CD8-positive, alpha-beta memory T cell (primary cell): ENCODE measurements at regions not wholly inside any gene's neighbourhood (a gene's known extent, or its start where the extent isn't known, plus 50 kb on each side); places are given as distances from the start of the nearest gene placed in this dataset.

Experiments
- CTCF ChIA-PET: fragments of 350-600 bp; sonication (Branson Sonifier 250); formaldehyde crosslinking; loops from one replicate; lab custom pipeline; 2021; ENCODE audit warnings: antibody characterized with exemption; lab: Charles Lee
- POLR2A ChIA-PET: fragments of 350-600 bp; sonication (Branson Sonifier 250); formaldehyde crosslinking; loops from one replicate; lab custom pipeline; 2021; ENCODE audit warnings: antibody characterized with exemption; lab: Charles Lee
- DNase-seq, 5 donors: peaks; one replicate each; pipeline versions ENCODE4 v3.0.0 to v3.0.0-alpha.2; 2020 to 2022; ENCODE audit warnings: mixed read lengths in 1 of 5
- H3K27ac ChIP-seq: one replicate; pipeline ENCODE4 v1.7.0; 2013; ENCODE audit warnings: low read depth, mild to moderate bottlenecking, low read length, moderate library complexity
- H3K27me3 ChIP-seq: 2 replicates; pipeline ENCODE4 v1.7.0; 2013; ENCODE audit warnings: low read length, mild to moderate bottlenecking; ENCODE audit not compliant: insufficient read depth, poor library complexity, severe bottlenecking
- H3K36me3 ChIP-seq: 2 replicates; pipeline ENCODE4 v1.7.0; 2013; ENCODE audit warnings: mild to moderate bottlenecking, low read length, moderate library complexity; ENCODE audit not compliant: insufficient read depth
- H3K4me1 ChIP-seq: 2 replicates; pipeline ENCODE4 v1.7.0; 2013; ENCODE audit warnings: mild to moderate bottlenecking, low read length, moderate library complexity; ENCODE audit not compliant: insufficient read depth
- H3K4me3 ChIP-seq: 2 replicates; pipeline ENCODE4 v1.7.0; 2013; ENCODE audit warnings: mild to moderate bottlenecking, low read length
- H3K9me3 ChIP-seq: 2 replicates; pipeline ENCODE4 v1.7.0; 2013; ENCODE audit warnings: mild to moderate bottlenecking, low read length
- H3K27ac Mint-ChIP-seq, 8 donors: one replicate each; pipeline ENCODE4 v1.8.0; 2020 to 2021; ENCODE audit warnings: mixed read lengths in 8 of 8, mild to moderate bottlenecking in 6 of 8, inconsistent platforms in 3 of 8, moderate library complexity in 3 of 8
- H3K27me3 Mint-ChIP-seq, 2 donors: one replicate each; pipeline ENCODE4 v1.8.0; 2020 to 2021; ENCODE audit warnings: mixed read lengths in 2 of 2, mild to moderate bottlenecking in 1 of 2, moderate library complexity in 1 of 2
- H3K36me3 Mint-ChIP-seq, 3 donors: one replicate each; pipeline ENCODE4 v1.8.0; 2020 to 2021; ENCODE audit warnings: mixed read lengths in 3 of 3, inconsistent platforms in 1 of 3, mild to moderate bottlenecking in 1 of 3
- H3K4me1 Mint-ChIP-seq, 3 donors: one replicate each; pipeline ENCODE4 v1.8.0; 2020 to 2021; ENCODE audit warnings: mixed read lengths in 3 of 3, inconsistent platforms in 1 of 3, mild to moderate bottlenecking in 1 of 3
- H3K4me3 Mint-ChIP-seq, 7 donors: one replicate each; pipeline ENCODE4 v1.8.0; 2020 to 2021; ENCODE audit warnings: mixed read lengths in 7 of 7, mild to moderate bottlenecking in 6 of 7, moderate library complexity in 4 of 7, inconsistent platforms in 2 of 7
- H3K9me3 Mint-ChIP-seq, 5 donors: one replicate each; pipeline ENCODE4 v1.8.0; 2020 to 2022; ENCODE audit warnings: mixed read lengths in 5 of 5, mild to moderate bottlenecking in 3 of 5, moderate library complexity in 2 of 5, inconsistent platforms in 1 of 5

DNA sequence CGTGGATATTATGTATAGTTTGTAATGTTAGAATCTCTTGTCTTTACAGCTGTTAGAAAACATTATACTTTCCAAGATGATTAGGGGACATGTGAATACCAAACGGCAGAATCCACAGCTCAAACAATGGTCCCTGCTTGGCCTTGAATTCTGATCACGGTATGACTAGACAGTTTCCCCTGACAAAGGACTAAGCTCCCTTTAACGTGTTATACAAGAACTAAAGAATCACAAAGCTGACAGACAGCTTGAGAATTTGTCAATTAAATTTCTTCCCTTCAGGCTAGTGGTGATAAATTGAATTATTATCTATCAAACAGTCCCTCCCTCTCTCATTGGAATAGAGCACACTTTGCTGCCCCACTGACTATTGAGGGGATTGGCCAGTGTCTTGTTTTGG is 359.2 kb upstream of the ID2 start:
- Histone ChIP-seq H3K36me3 (no peaks in the 10 kb centered on the region), H3K4me1 (no peaks in the 10 kb centered on the region), H3K27ac (no peak overlapping the region), H3K4me3 (no peak overlapping the region), H3K27me3 (no peaks in the 10 kb centered on the region), H3K9me3 (no peaks in the 10 kb centered on the region)
- POLR2A ChIA-PET: no interaction called here
- Mint-ChIP-seq H3K9me3 (no peaks in the 10 kb centered on the region), H3K27me3 (no peaks in the 10 kb centered on the region), H3K4me3 (no peak overlapping the region), H3K4me1 (peaks cover 27 to 40% (median 33%) of the 10 kb centered on the region in 3 donors), H3K36me3 (peaks cover 0 to 4% (median 0%) of the 10 kb centered on the region in 3 donors), H3K27ac (peak overlapping the region in 2 of 8 donors; percentile 44 to 74)
- no peak for DNase-seq
- CTCF ChIA-PET: no interaction called here

DNA sequence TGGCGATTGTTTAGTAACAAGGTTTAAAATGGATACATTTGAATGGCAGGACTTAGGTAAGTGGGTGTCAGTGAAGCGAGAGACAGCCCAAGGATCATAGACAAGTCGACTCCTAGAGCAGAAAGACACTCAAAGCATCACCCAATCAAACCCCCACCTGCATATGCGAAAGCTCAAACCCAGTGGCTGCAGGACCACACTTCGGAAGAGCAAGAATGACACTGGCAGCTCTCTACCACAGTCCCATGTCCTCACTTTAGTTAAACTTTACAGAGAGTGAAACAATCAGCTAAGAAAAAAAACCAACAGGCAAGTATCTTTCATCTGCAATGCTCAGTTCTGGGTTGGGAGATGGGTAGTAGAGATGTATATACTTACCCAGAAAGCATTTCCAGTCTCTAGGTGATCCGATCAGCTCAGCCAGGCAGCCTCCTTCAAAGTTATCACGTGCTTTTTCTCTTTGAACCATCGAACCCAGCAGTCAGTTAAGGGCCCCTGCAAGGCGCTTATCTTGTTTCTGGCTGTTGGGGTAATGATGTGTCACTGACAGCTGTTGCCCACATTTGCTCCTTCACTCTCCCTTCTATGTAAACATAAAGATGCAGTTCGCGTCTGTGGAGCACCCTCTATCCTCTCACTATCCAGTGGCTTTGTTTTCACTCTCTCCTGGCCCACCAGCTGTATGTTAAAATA is 357.5 kb upstream of the ID2 start:
- no peak for DNase-seq
- no peaks in the 10 kb centered on the region for H3K9me3 ChIP-seq
- H3K4me3 ChIP-seq: no peak overlapping the region
- H3K4me1 ChIP-seq: peaks cover 4% of the 10 kb centered on the region
- H3K27me3 Mint-ChIP-seq: no peaks in the 10 kb centered on the region
- ChIA-PET POLR2A (no interaction called here), CTCF (interaction anchor here (1.0 kb wide), 1 partner anchor 9 kb away, joined by 3 read pairs; no protein-coding TSS in a partner anchor)
- no peak overlapping the region for H3K27ac ChIP-seq
- no peaks in the 10 kb centered on the region for H3K27me3 ChIP-seq
- H3K36me3 ChIP-seq: no peaks in the 10 kb centered on the region
- H3K27ac Mint-ChIP-seq: peak overlapping the region in 5 of 8 donors; percentile 30 to 87 (median 53)
- H3K9me3 Mint-ChIP-seq: no peaks in the 10 kb centered on the region
- no peaks in the 10 kb centered on the region for H3K36me3 Mint-ChIP-seq
- H3K4me1 Mint-ChIP-seq: peaks cover 37 to 50% (median 46%) of the 10 kb centered on the region in 3 donors
- peak overlapping the region in 4 of 7 donors; percentile 11 to 35 (median 23) for H3K4me3 Mint-ChIP-seq

GRCh38 chr2:8324901-8325300 is 357.0 kb upstream of the ID2 start:
- no peaks in the 10 kb centered on the region for H3K36me3 ChIP-seq
- no peaks in the 10 kb centered on the region for H3K36me3 Mint-ChIP-seq
- DNase-seq: no peak
- H3K9me3 ChIP-seq: no peaks in the 10 kb centered on the region
- H3K4me1 ChIP-seq: peaks cover 10% of the 10 kb centered on the region
- H3K27ac ChIP-seq: no peak overlapping the region
- no peaks in the 10 kb centered on the region for H3K27me3 ChIP-seq
- peaks cover 43 to 56% (median 52%) of the 10 kb centered on the region in 3 donors for H3K4me1 Mint-ChIP-seq
- peak overlapping the region in 3 of 8 donors; percentile 17 to 78 (median 53) for H3K27ac Mint-ChIP-seq
- CTCF ChIA-PET: interaction anchor here (1.0 to 1.5 kb wide), 2 partner anchors 9 to 12 kb away, joined by 3 read pairs; no protein-coding TSS in a partner anchor
- POLR2A ChIA-PET: no interaction called here
- H3K9me3 Mint-ChIP-seq: no peaks in the 10 kb centered on the region
- H3K4me3 ChIP-seq: no peak overlapping the region
- no peaks in the 10 kb centered on the region for H3K27me3 Mint-ChIP-seq
- no peak overlapping the region for H3K4me3 Mint-ChIP-seq

- Histone ChIP-seq H3K27me3 (no peaks in the 10 kb centered on the region), H3K4me1 (peaks cover 13% of the 10 kb centered on the region), H3K27ac (no peak overlapping the region), H3K4me3 (no peak overlapping the region), H3K9me3 (no peaks in the 10 kb centered on the region), H3K36me3 (no peaks in the 10 kb centered on the region)
- H3K27ac Mint-ChIP-seq: peak overlapping the region in 2 of 8 donors; percentile 50 to 52
- no peaks in the 10 kb centered on the region for H3K27me3 Mint-ChIP-seq
- no peak overlapping the region for H3K4me3 Mint-ChIP-seq
- no peaks in the 10 kb centered on the region for H3K9me3 Mint-ChIP-seq
- DNase-seq: no peak
- peaks cover 50 to 80% (median 77%) of the 10 kb centered on the region in 3 donors for H3K4me1 Mint-ChIP-seq
- H3K36me3 Mint-ChIP-seq: no peaks in the 10 kb centered on the region
- ChIA-PET CTCF (interaction anchor here (1.1 kb wide), 1 partner anchor 10 kb away, joined by 3 read pairs; no protein-coding TSS in a partner anchor), POLR2A (no interaction called here)
Measured at GRCh38 chr2:8327371-8328100, 354.3 kb upstream of the ID2 start.

DNA sequence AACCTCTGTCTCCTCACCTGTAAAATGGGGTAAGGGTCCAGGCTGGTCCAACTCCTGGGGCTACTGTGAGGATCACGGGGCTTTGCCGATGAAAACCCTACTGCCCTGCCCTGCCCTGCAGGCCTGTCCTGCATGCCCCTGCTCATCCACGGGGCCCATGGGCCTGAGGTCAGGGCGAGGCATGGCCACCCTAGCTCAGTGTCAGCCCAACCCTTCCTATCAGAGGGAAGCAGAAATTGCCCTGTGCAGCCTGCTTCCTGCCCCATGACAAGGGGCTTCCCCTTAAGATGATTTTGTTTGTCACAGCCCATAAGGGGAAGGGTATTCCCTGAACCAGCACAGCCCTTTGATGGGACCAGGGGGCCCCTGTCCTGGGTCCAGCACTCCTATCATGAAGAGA is 353.6 kb upstream of the ID2 start:
- peak overlapping the region in 2 of 8 donors; percentile 9 to 36 for H3K27ac Mint-ChIP-seq
- Histone ChIP-seq H3K4me3 (no peak overlapping the region), H3K27ac (no peak overlapping the region), H3K4me1 (peaks cover 13% of the 10 kb centered on the region), H3K36me3 (no peaks in the 10 kb centered on the region), H3K9me3 (no peaks in the 10 kb centered on the region), H3K27me3 (no peaks in the 10 kb centered on the region)
- H3K36me3 Mint-ChIP-seq: no peaks in the 10 kb centered on the region
- H3K4me1 Mint-ChIP-seq: peaks cover 50 to 81% (median 77%) of the 10 kb centered on the region in 3 donors
- H3K9me3 Mint-ChIP-seq: no peaks in the 10 kb centered on the region
- no peaks in the 10 kb centered on the region for H3K27me3 Mint-ChIP-seq
- H3K4me3 Mint-ChIP-seq: peak overlapping the region in 1 of 7 donors; percentile 54
- no peak for DNase-seq
- POLR2A ChIA-PET: no interaction called here
- CTCF ChIA-PET: interaction anchor here (1.1 kb wide), 1 partner anchor 9 kb away, joined by 3 read pairs; no protein-coding TSS in a partner anchor

GRCh38 chr2:8329660-8330622 is 351.9 kb upstream of the ID2 start:
- Mint-ChIP-seq H3K27ac (peak overlapping the region; percentile 53 to 96 (median 70)), H3K36me3 (no peaks in the 10 kb centered on the region), H3K9me3 (no peaks in the 10 kb centered on the region), H3K4me3 (peak overlapping the region in 5 of 7 donors; percentile 32 to 63 (median 45)), H3K27me3 (no peaks in the 10 kb centered on the region), H3K4me1 (peaks cover 48 to 79% (median 68%) of the 10 kb centered on the region in 3 donors)
- ChIA-PET CTCF (no interaction called here), POLR2A (no interaction called here)
- Histone ChIP-seq H3K9me3 (no peaks in the 10 kb centered on the region), H3K4me1 (peaks cover 13% of the 10 kb centered on the region), H3K4me3 (no peak overlapping the region), H3K36me3 (no peaks in the 10 kb centered on the region), H3K27me3 (no peaks in the 10 kb centered on the region), H3K27ac (no peak overlapping the region)
- DNase-seq: no peak

DNA sequence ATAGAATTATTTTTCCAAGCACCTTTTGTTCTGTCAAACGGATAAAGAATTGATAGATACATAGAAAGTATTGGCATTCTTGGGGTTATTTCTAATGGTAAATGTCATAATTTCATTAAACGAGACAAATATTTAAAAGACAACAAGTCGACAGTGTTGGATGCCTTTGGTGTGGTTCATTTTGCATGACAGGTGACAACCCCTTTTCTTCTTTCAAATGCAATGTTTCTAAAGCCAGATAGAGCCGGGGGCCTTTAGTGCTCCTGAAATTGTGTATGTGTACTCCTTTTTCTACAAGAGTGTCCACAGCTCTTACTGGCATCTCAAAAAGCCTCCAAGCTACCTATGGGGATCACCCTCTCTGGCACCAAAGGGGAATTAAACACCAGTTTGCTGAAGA is 350.8 kb upstream of the ID2 start:
- H3K27ac ChIP-seq: no peak overlapping the region
- H3K27me3 ChIP-seq: no peaks in the 10 kb centered on the region

More for the DNA sequence above, 350.8 kb upstream of the ID2 start:
- Mint-ChIP-seq H3K36me3 (no peaks in the 10 kb centered on the region), H3K9me3 (no peaks in the 10 kb centered on the region), H3K27ac (peak overlapping the region in 5 of 8 donors; percentile 42 to 79 (median 50)), H3K4me3 (no peak overlapping the region), H3K27me3 (no peaks in the 10 kb centered on the region), H3K4me1 (peaks cover 52 to 81% (median 69%) of the 10 kb centered on the region in 3 donors)
- peaks cover 13% of the 10 kb centered on the region for H3K4me1 ChIP-seq
- ChIA-PET CTCF (no interaction called here), POLR2A (no interaction called here)
- no peaks in the 10 kb centered on the region for H3K9me3 ChIP-seq
- DNase-seq: no peak
- no peaks in the 10 kb centered on the region for H3K36me3 ChIP-seq
- H3K4me3 ChIP-seq: no peak overlapping the region
